ENCODE measurements at regions not wholly inside any gene's neighbourhood (a gene's known extent, or its start where the extent isn't known, plus 50 kb on each side); places are given as distances from the start of the nearest gene placed in this dataset.

GRCh38 chr5:84606784-84607183 lies 222.1 kb upstream of the EDIL3 start:
- TF ChIP-seq GABPA (IDR thresholded peaks at IDR 0.05; ENCODE audit: borderline replicate concordance, insufficient read depth, low read length), result no peak
- TF ChIP-seq RXRA (IDR thresholded peaks at IDR 0.05; ENCODE audit: insufficient read depth, low read depth, low read length), result no peak
- TF ChIP-seq EZH2 (IDR thresholded peaks at IDR 0.05; ENCODE audit: low read depth, low read length, severe bottlenecking), result no peak
- no peak for TF ChIP-seq CTCF (IDR thresholded peaks at IDR 0.05; ENCODE audit: control extremely low read depth in 1 of 3, insufficient read depth in 1 of 3, low read depth in 1 of 3, low read length in 3 of 3)

All from H1 (cell line).